ENCODE measurements at regions not wholly inside any gene's neighbourhood (a gene's known extent, or its start where the extent isn't known, plus 50 kb on each side); places are given as distances from the start of the nearest gene placed in this dataset.

GRCh38 chr3:69435274-69436265, 49.7 kb upstream of the FRMD4B start:
- no peak for DNase-seq

All from left hindlimb (tissue), 1 donor.